C1 segment of cervical spinal cord (tissue), 14 donors: ENCODE measurements at regions not wholly inside any gene's neighbourhood (a gene's known extent, or its start where the extent isn't known, plus 50 kb on each side); places are given as distances from the start of the nearest gene placed in this dataset.
"Not testable (repeated sequence)": the region's sequence is repeated elsewhere in the genome, so short reads cannot be mapped to it uniquely, and the experiment has no call there.

Source experiments
- DNase-seq, 14 donors: peaks; one replicate each; lab custom pipeline; 2025; lab: John Stamatoyannopoulos, UW

DNA sequence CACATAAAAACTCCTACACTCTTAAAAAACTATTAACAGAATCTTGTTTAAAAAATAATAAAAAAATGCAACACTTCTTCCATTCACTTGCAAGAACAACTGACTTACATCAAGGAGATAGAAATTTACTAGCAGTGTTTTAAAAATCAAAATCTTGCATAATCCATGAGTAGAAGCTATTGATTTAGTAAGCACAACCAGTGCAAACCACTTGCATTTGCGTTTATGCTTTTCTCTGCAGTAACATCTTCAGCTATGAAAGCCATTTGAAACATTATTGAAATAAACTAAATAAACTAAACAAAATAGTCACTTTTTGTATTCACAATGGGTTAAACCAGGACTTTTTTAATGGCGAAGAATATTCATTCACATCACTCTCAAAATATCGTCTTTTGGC lies 389.2 kb upstream of the EMCN start:
- no peak for DNase-seq

DNA sequence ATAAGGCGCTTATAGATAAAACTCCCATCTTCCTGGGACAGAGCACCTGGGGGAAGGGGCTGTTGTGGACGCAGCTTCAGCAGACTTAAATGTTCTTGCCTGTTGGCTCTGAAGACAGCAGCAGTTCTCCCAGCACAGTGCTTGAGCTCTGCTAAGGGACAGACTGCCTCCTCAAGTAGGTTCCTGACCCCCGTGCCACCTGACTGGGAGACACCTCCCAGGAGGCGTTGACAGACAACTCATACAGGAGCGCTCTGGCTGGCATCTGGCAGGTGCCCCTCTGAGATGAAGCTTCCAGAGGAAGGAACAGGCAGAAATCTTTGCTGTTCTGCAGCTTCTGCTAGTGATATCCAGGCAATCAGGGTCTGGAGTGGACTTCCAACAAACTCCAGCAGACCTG lies 383.1 kb upstream of the EMCN start:
- not testable (repeated sequence) for DNase-seq

DNA sequence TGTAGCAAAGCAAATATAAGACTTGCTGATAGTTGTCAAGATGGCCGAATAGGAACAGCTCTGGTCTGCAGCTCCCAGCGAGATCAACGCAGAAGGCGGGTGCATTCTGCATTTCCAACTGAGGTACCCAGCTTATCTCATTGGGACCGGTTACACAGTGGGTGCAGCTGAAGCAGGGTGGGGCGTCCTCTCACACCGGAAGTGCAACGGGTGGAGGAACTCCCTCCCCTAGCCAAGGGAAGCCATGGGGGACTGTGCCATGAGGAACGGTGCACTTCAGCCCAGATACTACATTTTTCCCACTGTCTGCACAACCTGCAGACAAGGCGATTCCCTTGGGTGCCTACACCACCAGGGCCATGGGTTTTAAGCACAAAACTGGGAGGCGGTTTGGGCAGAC lies 382.3 kb upstream of the EMCN start:
- no peak for DNase-seq

DNA sequence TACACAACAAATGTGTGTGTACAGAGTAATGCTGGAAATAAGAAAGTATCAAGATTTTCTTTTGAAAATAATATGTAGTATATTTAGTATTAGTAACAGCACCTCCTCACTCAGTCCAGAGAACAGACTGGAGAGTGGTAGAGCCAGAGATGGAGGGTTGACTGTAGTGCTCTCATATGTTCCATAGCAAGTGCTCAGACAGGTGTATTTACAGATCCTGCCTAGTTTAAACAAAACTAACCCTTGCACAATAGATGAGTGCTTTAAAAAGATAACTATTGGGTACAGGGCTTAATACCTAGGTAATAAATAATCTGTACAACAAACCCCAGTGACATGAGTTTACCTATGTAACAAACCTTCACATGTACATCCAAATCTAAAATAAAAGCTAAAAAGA lies 381.0 kb upstream of the EMCN start:
- no peak for DNase-seq

DNA sequence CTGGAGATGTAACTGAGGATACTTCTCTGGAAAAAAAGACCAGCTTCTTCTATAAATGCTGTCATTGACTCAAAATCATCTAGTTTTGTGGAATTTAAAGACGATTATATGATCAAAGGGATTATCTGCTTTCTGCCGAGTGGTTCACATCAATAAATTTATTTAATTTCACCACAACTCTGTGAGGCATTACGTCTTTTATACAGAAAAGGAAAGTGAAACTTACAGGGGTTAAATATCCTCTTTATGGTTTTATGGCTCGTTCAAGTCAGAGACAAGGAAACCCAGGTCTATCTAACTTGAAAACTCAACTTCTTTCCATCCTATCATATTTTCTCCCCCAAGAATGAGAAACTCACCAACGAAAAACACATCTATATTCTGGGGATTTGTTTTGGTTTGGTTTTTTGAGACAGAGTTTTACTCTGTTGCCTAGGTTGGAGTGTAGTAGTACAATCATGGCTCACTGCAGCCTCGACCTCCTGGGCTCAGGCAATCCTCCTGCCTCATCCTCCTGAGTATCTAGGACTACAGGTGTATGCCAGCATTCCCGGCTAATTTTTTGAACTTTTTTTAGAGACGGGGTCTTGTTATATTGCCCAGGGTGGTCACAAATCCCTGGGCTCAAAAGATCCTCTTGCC lies 377.9 kb upstream of the EMCN start:
- DNase-seq = no peak

DNA sequence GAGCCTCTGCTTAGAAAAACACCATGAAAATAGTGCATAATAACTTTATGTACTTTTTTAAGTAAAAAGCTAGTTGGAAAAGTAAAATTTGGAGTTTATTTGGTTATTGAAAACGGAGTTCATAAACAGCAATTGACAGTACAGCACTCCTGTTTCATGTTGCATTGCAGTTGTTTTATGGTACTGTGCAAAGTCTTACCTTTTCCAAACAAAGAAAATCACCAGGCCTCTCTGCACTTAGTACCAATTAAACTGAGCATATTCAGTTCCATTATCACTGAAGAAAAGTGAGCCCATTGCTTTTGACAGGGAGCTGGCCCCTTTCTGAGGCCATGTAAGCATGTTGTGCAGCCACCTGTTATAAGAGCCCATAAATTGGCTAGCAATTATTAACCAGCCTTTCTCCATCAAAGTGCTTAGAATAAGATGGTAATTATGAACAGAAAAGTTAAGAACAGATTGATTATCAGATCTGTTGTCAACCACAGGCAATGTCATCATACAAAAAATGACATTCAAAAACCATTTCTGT lies 376.6 kb upstream of the EMCN start:
- DNase-seq = peak in 1 of 14 donors; percentile 23

DNA sequence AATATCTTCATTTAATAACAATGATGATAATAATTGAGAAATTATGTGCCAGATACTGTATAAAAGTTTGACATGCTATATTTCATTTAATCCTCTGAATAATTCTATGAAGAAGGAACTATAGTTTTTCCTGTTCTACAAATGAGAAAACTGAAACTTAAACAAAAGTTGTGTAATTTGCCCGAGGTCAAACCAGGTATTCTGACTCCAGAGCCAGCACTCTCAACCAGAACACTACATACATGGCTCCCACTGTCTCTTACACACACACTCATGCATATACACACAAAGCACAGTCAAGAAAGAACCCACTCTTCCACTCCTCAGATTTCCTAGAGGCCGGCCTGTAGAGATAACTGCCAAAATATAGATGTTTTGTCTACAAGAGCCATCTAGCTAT lies 374.0 kb upstream of the EMCN start:
- DNase-seq = no peak

DNA sequence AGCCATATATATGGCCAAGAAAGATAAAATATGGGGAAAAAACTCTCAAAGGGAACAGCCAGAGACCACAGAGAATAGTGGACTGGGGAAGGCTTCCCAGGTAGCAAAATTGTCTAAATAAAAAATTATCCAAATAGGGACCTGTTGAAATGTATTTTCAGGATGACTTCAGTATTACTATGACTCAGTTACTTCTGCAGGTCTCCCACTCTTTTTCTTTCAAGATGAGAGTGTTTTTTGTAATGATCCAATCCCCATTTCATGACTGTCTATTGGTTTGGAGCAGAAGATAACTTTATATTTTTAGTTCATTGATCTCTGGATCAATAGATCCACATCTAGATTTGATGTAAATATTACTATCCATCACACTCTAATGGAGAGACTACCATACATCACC lies 372.1 kb upstream of the EMCN start:
- no peak for DNase-seq

DNA sequence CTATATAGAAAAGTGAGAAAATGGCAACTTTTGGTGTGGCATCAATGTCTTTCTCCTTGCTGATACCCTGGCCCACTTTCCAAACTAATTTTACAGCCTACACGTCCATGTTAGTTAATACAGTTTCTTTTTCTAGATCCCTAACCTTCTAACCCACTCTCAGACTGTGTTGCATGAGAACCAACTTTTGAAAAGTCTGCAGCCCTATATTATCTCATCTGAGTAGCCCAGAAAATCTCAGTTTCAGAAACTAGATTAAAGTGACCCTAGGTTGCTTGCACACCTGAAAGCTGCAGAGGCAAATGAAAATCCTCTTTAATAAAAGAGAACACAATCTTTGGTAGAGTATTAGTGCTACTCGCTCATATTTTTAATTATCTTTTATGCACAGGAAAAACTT lies 371.6 kb upstream of the EMCN start:
- no peak for DNase-seq

DNA sequence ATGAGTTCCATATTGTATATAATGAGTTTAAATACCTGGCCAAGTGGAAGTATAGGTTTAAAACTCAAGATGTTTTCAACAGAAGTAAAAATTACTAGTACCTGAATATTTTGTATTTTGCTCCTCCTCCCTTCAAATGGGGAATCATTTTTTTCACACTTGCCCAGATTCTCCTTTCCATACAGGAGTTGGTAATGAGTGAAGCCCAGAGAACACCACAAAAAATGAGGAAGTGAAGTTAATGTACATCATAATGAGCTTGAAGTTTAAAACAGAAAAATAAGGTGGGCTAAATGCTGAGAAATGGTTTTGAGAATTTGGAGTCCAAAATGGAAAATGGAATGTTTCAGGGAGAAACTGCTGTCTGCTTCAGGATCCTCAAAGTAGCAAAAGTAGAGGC lies 364.8 kb upstream of the EMCN start:
- DNase-seq = no peak

DNA sequence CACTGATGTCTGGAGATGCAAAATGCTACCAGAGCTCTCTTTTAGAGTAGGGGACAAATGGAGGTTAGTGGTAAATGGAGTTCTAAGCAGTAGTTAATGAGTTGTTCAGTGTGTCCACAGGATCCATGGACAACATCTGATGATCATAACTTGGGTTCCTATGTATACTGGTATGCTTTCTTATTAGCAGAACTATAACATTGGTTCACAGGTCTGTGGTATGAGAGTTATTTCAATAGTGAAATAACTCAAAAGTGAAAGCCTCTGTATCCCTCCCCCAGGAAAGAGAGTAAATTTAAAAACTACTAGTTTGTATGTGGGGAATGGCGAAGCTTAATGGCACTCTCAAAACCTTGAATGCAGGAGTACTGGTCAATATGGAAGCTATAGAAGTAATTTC lies 363.5 kb upstream of the EMCN start:
- DNase-seq = no peak

DNA sequence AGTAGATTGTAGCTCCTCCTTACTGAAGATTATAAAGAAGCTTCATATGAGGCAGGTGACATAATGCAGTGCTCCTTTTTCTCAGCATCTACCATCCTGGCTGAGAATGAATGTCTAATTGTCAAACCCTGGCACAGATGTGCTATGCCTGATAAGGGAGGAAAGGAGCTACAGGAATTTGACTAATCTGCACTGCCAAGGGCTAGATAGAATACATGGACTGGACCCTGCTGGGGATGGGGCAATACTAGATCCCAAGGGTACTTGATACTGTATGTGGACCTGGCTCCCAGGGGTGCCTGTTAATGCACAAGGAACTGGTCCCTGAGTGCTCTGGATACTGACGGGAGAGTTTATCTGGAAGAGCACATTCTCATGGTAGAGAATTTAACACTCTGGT lies 362.2 kb upstream of the EMCN start:
- no peak for DNase-seq

DNA sequence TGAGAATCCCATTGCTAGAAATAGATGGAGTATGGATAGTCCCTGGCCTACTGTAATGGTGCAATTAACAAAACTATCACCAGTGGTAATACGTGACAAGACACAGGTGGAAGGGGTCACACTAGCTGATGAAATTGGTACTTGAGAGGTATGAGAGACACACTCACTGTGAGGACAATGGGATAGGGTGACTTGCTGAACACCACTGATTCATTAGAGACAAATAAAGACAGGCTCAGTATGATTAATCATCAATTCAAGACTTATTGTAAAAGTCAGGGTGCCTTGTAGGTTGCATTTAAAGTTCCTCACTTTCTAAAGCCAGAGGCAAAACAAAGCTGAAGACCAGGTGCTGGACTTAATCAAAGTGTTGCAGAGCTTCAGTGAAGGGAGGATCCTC lies 361.6 kb upstream of the EMCN start:
- no peak for DNase-seq

DNA sequence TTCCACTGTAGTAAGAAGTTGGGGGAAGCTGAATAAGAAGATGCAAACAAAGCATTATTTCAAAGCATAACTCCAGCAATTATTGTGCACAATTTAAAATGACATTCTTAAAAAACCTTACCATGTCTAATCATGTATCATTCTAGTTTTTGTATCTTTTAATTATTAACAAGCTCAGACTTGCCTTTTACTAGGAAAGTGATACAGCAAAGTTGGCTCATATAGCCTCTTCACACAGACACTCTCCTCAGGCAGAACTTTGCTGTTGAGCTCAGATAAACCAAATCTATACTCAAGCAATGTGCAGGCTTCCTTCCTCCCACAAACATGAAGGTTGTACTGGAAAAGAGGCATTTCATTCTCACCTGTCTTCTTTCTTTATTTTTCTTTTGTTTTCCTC lies 358.7 kb upstream of the EMCN start:
- no peak for DNase-seq

DNA sequence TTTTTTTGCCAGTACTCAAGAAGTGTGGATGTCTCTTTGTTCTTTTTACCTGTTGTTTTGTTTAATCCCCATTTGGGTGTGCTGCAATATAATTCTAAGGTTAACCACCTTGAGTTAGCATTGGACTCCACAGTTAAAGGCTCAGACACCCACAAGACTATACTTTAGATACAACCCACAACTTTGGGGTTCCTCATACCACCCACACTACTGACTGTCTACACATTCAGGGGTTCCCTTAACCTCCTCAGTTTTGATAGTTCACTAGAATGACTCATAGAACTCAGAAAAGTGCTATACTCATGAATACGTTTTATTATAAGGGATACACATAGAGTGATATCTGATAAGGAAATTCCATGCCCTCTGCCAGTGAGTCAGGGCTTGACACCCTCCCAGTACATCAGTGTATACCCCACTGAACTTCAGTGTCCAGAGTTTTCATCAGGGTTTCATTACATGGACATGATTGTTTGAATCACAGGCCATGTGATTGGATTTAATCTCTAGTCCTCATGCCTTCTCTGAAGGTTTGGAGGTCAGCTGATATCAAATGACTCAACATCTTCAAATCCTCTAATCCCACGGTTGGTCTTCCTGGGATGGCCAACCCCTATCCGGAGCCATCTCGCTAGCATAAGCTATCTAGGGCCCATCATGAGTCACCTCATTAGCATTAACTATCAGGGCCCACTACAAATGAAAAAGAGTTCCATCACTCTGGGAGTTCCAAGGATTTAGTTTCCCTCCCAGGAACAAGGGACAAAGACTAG lies 357.7 kb upstream of the EMCN start:
- no peak for DNase-seq

DNA sequence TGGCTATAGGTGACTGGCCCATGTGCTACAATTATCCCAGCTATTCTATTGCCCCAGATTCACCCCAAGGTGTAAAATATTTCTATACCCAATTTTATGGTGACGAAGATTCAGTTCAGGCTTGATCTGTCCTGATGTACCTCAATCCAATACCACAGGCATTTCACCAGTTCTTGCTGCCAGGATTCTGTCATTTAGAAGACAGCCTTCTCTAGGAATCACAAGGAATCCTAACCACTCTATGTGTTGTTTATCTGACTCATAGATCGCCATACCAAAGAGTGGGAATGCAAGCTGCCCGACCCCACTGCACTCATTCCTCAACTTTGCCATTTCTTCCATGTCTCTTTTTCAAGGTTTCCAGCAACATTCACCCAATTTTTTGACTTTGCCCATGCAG lies 355.0 kb upstream of the EMCN start:
- DNase-seq = no peak

DNA sequence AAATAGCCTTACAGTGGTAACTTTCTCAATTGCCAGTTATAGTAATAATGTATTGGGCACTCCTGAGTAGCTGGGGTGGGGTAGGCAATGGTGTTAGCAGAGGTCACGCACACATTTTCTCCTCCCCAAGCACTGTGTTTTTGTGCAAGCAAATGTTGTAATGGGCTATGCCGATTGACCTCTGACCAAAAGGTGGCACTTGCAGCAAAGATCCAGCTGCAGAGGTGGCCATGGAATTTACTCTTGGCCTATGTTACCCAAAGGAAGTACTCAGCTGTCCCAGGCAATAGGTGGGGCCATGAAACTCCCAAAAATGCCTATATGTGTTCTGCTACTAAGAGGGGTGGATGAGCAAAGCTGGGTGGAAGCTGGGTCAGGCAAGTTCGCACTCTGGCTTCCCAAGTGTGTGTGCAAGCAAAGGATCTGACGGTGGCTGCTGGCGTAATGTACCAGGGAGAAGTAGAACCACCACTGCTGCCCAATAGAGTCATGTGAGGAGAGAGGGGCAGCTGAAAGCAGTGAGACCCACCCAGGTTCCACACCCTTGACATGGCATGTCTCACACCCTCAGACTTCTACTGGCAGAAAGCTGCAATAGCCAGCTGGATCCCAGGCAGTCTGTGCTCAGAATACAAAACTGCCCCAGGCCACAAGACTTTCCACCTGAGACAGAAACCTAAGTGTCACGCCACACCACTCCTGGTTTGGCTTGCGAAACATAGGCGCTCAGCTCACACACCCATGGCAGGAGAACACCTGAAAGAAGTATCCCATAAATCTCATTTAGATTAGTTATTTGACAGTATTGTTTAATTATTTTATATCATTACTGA lies 353.3 kb upstream of the EMCN start:
- no peak for DNase-seq

DNA sequence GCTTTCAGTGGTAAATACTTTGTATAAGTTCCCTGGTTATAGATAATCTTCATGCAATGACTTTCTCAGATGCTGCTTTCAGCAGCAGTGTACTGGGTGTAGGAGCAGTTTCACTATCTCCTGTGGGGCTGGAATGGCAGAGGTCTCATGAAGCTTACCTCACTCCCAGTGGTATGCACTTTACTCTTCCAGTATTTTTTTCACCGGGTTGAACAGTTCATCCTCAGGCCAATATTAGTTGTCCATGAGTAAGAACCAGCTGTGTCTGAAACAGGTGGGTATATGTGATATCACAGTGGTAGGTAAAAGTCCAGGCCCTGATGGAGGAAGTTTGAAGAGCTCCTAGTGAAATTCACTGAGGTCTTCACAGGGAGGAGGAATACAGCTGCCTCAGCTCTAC lies 351.5 kb upstream of the EMCN start:
- no peak for DNase-seq

DNA sequence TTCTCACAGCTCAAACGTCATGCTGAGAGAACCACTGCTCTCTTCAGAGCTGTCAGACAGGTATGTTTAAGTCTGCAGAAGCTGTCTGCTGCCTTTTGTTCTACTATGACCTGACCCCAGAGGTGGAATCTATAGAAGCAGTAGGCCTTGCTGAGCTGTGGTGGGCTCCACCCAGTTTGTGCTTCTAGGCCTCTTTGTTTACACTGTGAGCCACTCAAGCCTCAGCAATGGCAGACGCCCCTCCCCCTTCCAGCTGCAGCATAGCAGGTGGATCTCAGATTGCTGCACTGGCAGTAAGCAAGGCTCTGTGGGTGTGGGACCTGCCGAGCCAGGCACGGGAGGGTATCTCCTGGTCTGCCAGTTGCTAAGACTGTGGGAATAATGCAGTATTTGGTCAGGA lies 350.5 kb upstream of the EMCN start:
- not testable (repeated sequence) for DNase-seq

DNA sequence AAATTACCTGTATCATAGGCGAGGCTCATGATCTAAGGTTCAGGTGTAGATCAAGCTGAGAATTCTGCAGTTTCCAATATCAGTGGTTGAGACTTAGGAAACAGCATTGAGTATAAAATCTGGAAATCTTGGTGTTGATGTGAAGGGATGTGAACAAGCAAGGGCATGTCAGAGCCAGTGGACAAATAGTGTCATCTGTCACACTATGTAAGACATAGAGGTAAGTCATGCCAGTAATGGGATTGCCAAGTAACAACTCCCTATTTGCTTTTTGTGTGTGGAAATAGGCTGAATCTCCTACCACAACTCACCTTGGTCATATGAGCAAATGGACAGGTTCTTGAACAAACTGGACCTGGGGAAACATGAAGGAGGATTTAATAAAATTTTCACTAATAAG lies 334.5 kb upstream of the EMCN start:
- DNase-seq = no peak

DNA sequence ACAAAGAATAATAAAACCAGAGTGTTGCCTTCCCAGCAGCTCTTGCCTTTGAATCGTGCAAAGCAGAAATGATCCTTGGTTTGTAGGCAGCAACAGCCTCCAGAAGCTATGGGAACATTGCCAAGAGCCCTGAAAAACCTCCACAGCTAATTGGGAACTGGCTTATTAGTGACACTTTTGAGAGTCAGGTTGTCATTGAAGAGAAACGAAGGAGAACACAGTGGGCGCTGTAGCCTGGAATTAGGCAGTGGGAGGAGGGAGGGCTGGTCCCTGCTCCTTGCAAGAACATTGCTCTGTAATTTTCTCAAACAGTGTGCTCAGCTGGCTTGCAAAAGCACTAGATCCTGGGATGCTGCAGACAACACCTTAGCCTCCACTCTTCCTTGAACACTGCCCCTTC lies 331.5 kb upstream of the EMCN start:
- DNase-seq = peak in 5 of 14 donors; percentile 3 to 43 (median 3)

DNA sequence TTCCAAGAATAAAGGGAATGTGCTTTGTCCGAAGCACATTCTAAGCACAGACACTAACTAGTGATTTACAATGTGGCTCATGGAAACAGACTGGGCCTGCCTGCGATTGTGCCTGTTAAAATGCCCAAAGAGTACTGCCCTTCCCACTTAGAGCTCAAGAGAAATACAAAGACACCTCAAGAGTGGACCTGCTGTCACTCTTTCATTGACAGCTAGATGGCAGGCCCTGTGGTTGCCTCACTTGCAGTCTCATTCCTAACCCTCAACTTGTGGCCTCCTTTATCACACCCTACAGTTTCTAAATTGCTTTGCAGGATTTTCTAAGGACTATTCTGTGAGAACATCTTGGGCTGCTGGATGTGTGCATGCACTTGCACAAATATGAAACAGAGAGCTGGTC lies 331.0 kb upstream of the EMCN start:
- peak in 1 of 14 donors; percentile 40 for DNase-seq
